Inflammatory macrophage treated with lipopolysaccharide for 4 hours (primary cell): ENCODE measurements at regions not wholly inside any gene's neighbourhood (a gene's known extent, or its start where the extent isn't known, plus 50 kb on each side); places are given as distances from the start of the nearest gene placed in this dataset.
"Not testable (repeated sequence)": the region's sequence is repeated elsewhere in the genome, so short reads cannot be mapped to it uniquely, and the experiment has no call there.

ENCODE experiments used
- DNase-seq: peaks from one replicate; pipeline ENCODE4 v3.0.0-alpha.2; 2020

GRCh38 chr1:197985351-197985750 is 68.2 kb downstream of the LHX9 start:
- peak; percentile 49 for DNase-seq

DNA sequence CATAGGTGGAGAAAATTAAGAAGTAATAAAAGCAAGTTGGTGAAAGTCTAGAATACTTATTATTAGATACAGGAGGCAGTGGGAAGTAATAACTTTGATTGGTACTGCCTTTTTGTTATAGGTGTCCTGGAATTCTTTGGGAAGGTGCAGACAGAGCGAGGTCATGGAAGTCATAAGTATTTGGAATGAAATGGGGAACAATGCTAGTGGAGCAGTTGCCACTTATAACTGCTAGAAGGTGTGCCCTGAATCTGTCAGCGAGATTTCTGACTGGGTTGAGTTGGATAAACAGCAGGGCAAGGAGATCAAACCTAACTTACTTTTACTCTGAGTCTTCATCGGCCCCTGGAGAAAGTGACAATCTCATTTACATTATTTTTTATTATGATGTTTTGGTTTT is 69.6 kb downstream of the LHX9 start:
- DNase-seq: no peak

- no peak for DNase-seq
Observed at GRCh38 chr1:197987294-197987693, 70.1 kb downstream of the LHX9 start.

DNA sequence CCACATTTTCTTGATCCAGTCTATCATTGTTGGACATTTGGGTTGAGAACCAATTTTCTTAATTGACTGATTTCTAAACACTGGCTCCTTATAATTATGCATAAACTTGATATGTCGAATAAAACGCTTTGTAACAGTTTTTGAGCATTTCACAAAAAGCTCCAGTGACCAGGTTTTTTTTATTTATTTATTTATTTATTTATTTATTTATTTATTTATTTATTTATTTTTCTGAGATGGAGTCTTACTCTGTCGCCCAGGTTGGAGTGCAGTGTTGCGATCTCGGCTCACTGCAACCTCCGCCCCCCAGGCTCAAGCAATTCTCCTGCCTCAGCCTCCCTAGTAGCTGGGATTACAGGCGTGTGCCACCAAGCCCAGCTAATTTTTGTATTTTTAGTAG is 71.4 kb downstream of the LHX9 start:
- not testable (repeated sequence) for DNase-seq

GRCh38 chr1:197989058-197989457 is 71.9 kb downstream of the LHX9 start:
- DNase-seq: no peak

DNA sequence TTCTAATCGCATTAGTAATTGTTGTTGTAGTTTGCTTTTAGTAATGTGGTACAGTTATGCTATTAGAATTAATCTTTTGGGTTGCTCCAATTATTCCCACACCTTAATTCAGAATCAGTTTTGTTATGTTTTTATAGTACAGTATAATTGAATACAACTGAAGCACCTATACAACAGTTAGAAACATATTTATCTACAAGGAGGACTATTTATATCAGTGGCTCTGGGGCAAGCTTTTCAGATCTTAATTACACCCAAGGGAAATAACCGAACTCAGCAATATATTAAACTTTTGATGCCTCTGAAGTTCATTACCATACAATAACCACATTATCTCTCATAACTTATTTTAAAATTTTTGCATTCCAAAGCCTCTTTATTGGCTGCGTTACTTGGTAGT is 74.4 kb downstream of the LHX9 start:
- DNase-seq: no peak

GRCh38 chr1:197994907-197995407 is 77.8 kb downstream of the LHX9 start:
- no peak for DNase-seq

DNA sequence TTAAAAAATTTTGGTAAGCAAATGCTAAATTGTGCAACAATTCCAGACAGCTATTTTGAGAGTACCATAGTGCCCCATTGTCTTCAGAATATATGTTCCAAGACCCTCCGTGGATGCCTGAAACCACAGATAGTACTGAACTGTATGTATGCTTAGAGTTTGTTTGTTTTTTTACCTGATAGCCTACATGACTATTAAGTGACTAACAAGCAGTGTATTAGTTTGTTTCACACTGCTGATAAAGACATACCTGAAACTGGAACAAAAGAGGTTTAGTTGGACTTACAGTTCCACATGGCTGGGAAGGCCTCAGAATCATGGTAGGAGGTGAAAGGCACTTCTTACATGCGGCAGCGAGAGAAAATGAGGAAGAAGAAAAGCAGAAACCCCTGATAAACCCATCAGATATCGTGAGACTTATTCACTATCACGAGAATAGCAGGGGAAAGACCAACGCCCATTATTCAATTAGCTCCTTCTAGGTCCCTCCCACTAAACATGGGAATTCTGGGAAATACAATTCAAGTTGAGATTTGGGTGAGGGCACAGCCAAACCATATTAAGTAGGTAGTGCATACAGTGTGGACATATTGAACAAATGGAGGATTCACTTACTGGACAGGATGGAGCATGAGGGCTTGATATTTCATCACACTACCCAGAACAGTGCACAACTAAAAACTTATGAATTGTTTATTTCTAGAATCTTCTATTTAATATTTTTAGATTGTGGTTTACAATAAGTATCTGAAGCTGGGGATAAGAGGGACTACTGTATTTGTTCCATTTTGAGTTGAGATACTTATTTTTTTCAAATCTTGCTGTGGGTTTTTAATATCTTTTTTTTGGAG is 78.5 kb downstream of the LHX9 start:
- no peak for DNase-seq

- not testable (repeated sequence) for DNase-seq
Observed at GRCh38 chr1:197996259-197996512, 79.0 kb downstream of the LHX9 start.

GRCh38 chr1:197998110-197998509 is 80.9 kb downstream of the LHX9 start:
- no peak for DNase-seq

DNA sequence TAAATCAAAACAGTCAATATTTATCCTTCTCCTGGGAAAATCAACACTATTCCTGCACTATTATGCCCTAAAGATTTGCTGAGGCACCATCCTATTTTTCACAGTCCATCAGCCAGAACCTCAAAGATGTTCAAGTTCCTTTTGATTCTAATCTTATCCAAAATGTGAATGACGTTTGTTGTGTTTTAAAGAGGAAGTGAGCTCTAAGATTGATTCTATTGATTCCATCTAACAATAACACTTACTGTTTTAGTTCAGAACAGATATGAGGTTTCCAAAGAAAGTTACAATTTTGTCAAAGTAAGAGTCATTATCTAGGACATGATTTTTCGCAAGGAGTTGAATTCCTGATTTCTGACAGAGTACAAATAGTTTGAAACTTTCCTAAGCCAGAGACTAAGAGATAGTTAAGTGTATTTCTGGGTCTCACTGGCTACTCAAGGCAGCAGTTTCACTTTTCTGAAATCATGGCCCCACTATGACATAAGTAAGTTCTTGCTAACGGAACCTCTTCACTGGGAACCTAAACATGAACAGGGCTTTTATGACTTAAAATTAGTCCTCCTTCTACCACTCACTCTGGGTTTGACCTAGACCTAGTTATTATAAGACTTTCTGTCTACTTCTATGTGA is 84.7 kb downstream of the LHX9 start:
- no peak for DNase-seq

DNA sequence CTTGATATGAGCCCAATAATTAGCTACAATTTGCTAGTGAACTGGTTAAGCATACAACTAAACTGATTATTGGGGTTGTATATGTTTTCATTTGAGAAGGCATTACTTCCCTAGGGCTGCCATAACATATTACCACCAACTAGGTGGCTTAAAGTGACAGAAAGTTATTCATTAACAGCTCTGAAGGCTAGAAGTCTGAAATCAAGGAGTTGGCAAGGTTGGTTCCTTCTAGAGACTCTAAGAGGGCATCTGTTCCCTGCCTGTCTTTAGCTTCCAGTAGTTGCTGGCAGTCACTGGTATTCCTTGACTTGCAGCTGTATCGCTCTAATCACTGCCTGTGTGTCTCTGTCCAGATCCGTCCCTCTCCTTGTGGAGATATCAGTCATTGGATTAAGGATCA is 86.3 kb downstream of the LHX9 start:
- DNase-seq: no peak

DNA sequence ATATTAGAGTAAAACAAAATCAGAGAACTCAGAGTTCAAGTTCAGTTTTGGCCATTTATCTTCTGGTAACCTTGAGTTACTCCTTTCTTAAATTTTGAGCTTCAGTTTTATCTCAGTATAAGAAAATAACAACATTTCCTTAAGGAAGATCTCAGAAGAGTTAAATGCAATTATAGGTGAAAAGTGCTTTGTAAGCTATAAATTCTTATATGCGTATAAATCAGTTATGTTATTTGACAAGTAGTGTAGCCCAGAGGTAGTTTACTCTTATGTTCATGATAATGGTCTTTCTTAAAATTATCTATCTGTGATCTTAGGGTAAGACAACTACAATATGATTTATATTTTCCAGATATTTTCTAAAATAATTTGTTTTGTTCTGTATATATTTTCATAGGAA is 89.8 kb downstream of the LHX9 start:
- no peak for DNase-seq

- no peak for DNase-seq
Observed at GRCh38 chr1:198007687-198008607, 90.8 kb downstream of the LHX9 start.

- DNase-seq: no peak
Observed at GRCh38 chr1:198014355-198014754, 97.2 kb downstream of the LHX9 start.

DNA sequence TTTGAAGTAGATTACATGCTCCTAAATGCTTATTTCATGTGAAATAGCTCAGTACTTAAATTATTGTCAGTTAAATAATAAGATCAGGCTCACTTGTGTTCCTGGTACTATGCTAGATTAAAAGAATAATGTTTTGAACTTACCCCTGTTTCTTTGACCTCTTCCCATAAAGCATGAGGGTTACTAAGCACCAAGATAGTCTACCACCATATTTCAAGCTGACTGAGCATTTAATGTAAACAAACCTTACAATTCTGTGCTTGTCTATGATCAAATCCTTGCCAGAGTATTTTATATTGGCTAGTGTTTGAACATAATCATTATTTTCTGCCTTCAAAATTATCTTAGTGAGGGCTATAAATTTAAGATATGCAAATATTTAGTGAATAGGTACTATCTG is 98.1 kb downstream of the LHX9 start:
- no peak for DNase-seq

- DNase-seq: no peak
Observed at GRCh38 chr1:198018529-198018928, 101.4 kb downstream of the LHX9 start.

DNA sequence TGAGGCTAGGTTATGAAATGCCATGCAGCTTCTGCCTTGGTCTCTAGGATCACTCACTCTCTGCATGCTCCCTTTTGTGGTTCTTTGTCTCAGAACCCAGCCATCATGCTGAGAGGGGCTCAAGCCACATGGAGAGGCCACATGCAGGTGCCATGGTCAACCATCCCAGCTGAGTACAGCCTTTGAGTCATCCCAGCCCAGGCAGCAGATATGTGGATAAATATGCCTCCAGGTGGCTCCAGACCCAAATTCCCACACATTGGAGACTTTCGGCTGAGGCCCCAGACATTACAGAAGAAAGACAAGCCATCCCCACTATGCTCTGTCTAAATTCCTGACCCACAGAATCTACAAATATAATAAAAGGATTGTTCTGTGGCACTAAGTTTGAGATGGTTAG is 102.0 kb downstream of the LHX9 start:
- DNase-seq: no peak

DNA sequence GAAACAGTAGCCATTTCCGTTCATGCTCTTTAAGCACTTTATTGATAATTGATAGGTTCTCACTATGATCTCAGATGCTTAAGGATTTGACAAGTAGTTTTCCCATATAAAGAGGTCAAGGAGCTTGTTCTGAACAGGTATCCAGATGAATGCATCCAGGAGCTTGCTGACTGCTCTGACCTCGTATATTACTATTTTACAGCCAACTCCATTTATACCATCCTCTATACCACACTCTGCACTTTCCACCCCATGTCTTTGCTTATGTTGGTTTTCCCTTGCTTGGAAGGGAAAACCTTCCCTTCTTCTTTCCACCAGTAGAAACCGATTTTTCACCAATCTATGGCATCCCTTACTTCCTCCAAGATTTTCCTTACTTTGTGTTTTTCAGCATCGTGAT is 107.2 kb downstream of the LHX9 start:
- DNase-seq: no peak

- DNase-seq: no peak
Observed at GRCh38 chr1:198024782-198025181, 107.6 kb downstream of the LHX9 start.

- DNase-seq: no peak
Observed at GRCh38 chr1:198030682-198031081, 113.5 kb downstream of the LHX9 start.

DNA sequence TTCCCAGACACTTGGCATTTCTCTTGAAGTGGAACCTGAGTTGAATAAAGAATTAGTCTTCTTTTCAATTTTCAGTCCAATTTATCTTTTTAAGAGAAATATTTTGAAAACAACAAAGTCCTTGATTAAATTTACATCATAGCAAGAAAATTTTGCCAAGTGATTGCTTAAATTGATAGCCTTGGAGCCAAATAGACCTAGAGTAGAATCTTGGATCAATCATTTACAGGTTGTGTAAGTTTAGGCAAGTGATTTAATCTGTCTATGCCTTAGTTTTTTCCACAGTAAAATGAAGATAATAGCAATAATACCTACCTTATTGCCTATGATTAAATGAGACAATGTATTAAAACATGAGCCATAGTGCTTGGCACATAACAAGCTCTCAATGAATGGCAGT is 113.9 kb downstream of the LHX9 start:
- DNase-seq: no peak

GRCh38 chr1:198032668-198033067 is 115.5 kb downstream of the LHX9 start:
- DNase-seq: no peak

- no peak for DNase-seq
Observed at GRCh38 chr1:198040880-198041279, 115.9 kb upstream of the NEK7 start.
